Frontal cortex (tissue), 3 donors: ENCODE measurements at regions not wholly inside any gene's neighbourhood (a gene's known extent, or its start where the extent isn't known, plus 50 kb on each side); places are given as distances from the start of the nearest gene placed in this dataset.

Experiments used
- DNase-seq, 2 donors: peaks; one replicate each; pipeline ENCODE4 v3.0.0; 2012; ENCODE audit warnings: low spot score in 2 of 2
- FAIRE-seq: peaks from 2 replicates; lab custom pipeline; 2012; peaks lifted over from hg19 to GRCh38; lab: Jason Lieb, UNC
- donor health status: control.
- donor health status: control.
- donor health status: control.

- FAIRE-seq = no peak
- no peak for DNase-seq
Observed at GRCh38 chr4:23297327-23297726, 592.5 kb downstream of the PPARGC1A start.

GRCh38 chr4:23291139-23291538 is 598.4 kb downstream of the GBA3 start:
- DNase-seq (no peak), FAIRE-seq (no peak)

GRCh38 chr4:23290656-23291055 is 597.9 kb downstream of the GBA3 start:
- FAIRE-seq (no peak), DNase-seq (no peak)

- DNase-seq = no peak
Observed at GRCh38 chr4:23279377-23279986, 586.7 kb downstream of the GBA3 start.

GRCh38 chr4:23278845-23279244 is 586.1 kb downstream of the GBA3 start:
- FAIRE-seq (no peak), DNase-seq (no peak)

More at GRCh38 chr4:23279377-23279986, 586.7 kb downstream of the GBA3 start:
- FAIRE-seq = no peak

GRCh38 chr4:23276076-23276475 is 583.3 kb downstream of the GBA3 start:
- FAIRE-seq (no peak), DNase-seq (no peak)

- FAIRE-seq (no peak), DNase-seq (no peak)
Observed at GRCh38 chr4:23269566-23269965, 576.8 kb downstream of the GBA3 start.

GRCh38 chr4:23268072-23268771 is 575.5 kb downstream of the GBA3 start:
- DNase-seq = no peak
- FAIRE-seq = no peak

GRCh38 chr4:23266401-23266800 is 573.7 kb downstream of the GBA3 start:
- FAIRE-seq (no peak), DNase-seq (no peak)

- no peak for FAIRE-seq
- no peak for DNase-seq
Observed at GRCh38 chr4:23260511-23260910, 567.8 kb downstream of the GBA3 start.

GRCh38 chr4:23245203-23245832 is 552.6 kb downstream of the GBA3 start:
- FAIRE-seq (no peak), DNase-seq (no peak)

GRCh38 chr4:23242962-23243361 is 550.2 kb downstream of the GBA3 start:
- DNase-seq (no peak), FAIRE-seq (no peak)

- DNase-seq (no peak), FAIRE-seq (no peak)
Observed at GRCh38 chr4:23241408-23241807, 548.7 kb downstream of the GBA3 start.

- DNase-seq (no peak), FAIRE-seq (no peak)
Observed at GRCh38 chr4:23238848-23239247, 546.1 kb downstream of the GBA3 start.

- FAIRE-seq = no peak
Observed at GRCh38 chr4:23237771-23238170, 545.0 kb downstream of the GBA3 start.

GRCh38 chr4:23235628-23236390 is 543.1 kb downstream of the GBA3 start:
- FAIRE-seq = no peak

More at GRCh38 chr4:23237771-23238170, 545.0 kb downstream of the GBA3 start:
- DNase-seq = no peak

GRCh38 chr4:23234716-23235115 is 542.0 kb downstream of the GBA3 start:
- DNase-seq (no peak), FAIRE-seq (no peak)

More at GRCh38 chr4:23235628-23236390, 543.1 kb downstream of the GBA3 start:
- DNase-seq = no peak

GRCh38 chr4:23234018-23234417 is 541.3 kb downstream of the GBA3 start:
- no peak for FAIRE-seq
- DNase-seq = no peak

- no peak for DNase-seq
- FAIRE-seq = no peak
Observed at GRCh38 chr4:23233596-23233995, 540.9 kb downstream of the GBA3 start.

GRCh38 chr4:23232987-23233386 is 540.2 kb downstream of the GBA3 start:
- DNase-seq = no peak
- no peak for FAIRE-seq

- DNase-seq (no peak), FAIRE-seq (no peak)
Observed at GRCh38 chr4:23225564-23225963, 532.8 kb downstream of the GBA3 start.
